GM23248 (cell line): ENCODE measurements at regions not wholly inside any gene's neighbourhood (a gene's known extent, or its start where the extent isn't known, plus 50 kb on each side); places are given as distances from the start of the nearest gene placed in this dataset.

Experiments
- DNase-seq: peaks from one replicate; pipeline ENCODE4 v3.0.0-alpha.2; 2015
- H2AFZ ChIP-seq: fragments of 200-600 bp; sonication (generic); 2 replicates; pipeline ENCODE4 v1.6.1; 2016; ENCODE audit warnings: antibody characterized with exemption
- H3F3A ChIP-seq: fragments of 200-600 bp; sonication (generic); 2 replicates; pipeline ENCODE4 v1.6.1; 2016; ENCODE audit warnings: mild to moderate bottlenecking, antibody characterized with exemption, mixed run types; ENCODE audit not compliant: insufficient read depth
- H3K27ac ChIP-seq: fragments of 200-600 bp; sonication (generic); 2 replicates; pipeline ENCODE4 v1.5.1; 2016; ENCODE audit warnings: mild to moderate bottlenecking
- H3K27me3 ChIP-seq: fragments of 200-600 bp; sonication (generic); replicated peaks from 2 replicates; pipeline ENCODE4 v1.6.1; 2016; ENCODE audit warnings: mild to moderate bottlenecking; ENCODE audit not compliant: insufficient read depth
- H3K36me3 ChIP-seq: fragments of 200-600 bp; sonication (generic); 2 replicates; pipeline ENCODE4 v1.6.1; 2016; ENCODE audit warnings: low read depth, mild to moderate bottlenecking
- H3K4me1 ChIP-seq: fragments of 200-600 bp; sonication (generic); 2 replicates; pipeline ENCODE4 v1.6.1; 2016; ENCODE audit warnings: mild to moderate bottlenecking; ENCODE audit not compliant: insufficient read depth
- H3K4me2 ChIP-seq: fragments of 200-600 bp; sonication (generic); one replicate; pipeline ENCODE4 v1.6.1; 2016; ENCODE audit warnings: mild to moderate bottlenecking; ENCODE audit not compliant: unreplicated experiment
- H3K4me3 ChIP-seq: fragments of 200-600 bp; sonication (generic); 2 replicates; pipeline ENCODE4 v1.5.1; 2016; ENCODE audit warnings: mild to moderate bottlenecking
- H3K79me2 ChIP-seq: fragments of 200-600 bp; sonication (generic); 2 replicates; pipeline ENCODE4 v1.6.1; 2016; ENCODE audit warnings: mild to moderate bottlenecking; ENCODE audit not compliant: insufficient read depth
- H3K9ac ChIP-seq: fragments of 200-600 bp; sonication (generic); 2 replicates; pipeline ENCODE4 v1.6.1; 2016; ENCODE audit warnings: mild to moderate bottlenecking
- H3K9me2 ChIP-seq: fragments of 200-600 bp; sonication (generic); 2 replicates; pipeline ENCODE4 v1.6.1; 2016; ENCODE audit warnings: mixed run types, mild to moderate bottlenecking, moderate library complexity; ENCODE audit not compliant: insufficient read depth
- H3K9me3 ChIP-seq: fragments of 200-600 bp; sonication (generic); one replicate; pipeline ENCODE4 v1.6.1; 2017; ENCODE audit warnings: low read depth
- H4K20me1 ChIP-seq: fragments of 200-600 bp; sonication (generic); 2 replicates; pipeline ENCODE4 v1.6.0; 2016; ENCODE audit not compliant: insufficient read depth
- EZH2 ChIP-seq: fragments of 200-600 bp; sonication (generic); IDR thresholded peaks from 2 replicates; pipeline ENCODE4 v1.6.1; 2018; ENCODE audit warnings: antibody characterized with exemption, mild to moderate bottlenecking; ENCODE audit not compliant: insufficient read depth, poor library complexity, severe bottlenecking
- EZH2phosphoT487 ChIP-seq: fragments of 200-600 bp; sonication (generic); IDR thresholded peaks from 2 replicates; pipeline ENCODE4 v1.6.1; 2018; ENCODE audit warnings: antibody characterized with exemption, moderate library complexity, mild to moderate bottlenecking, low read depth; ENCODE audit not compliant: insufficient read depth
- WGBS, 2 experiments: methylation state at CpG; one replicate each; pipeline ENCODE4 v1.1.6; 2015 to 2017; ENCODE audit warnings: low lambda C conversion rate in 2 of 2, low coverage in 1 of 2; ENCODE audit errors: missing lambda C conversion rate in 2 of 2; 5-methylcytosine and 5-hydroxymethylcytosine counted together
- in situ Hi-C: fragments of 300-500 bp; cut with MboI; formaldehyde crosslinking; loops from 2 replicates; pipeline ENCODE4 v1.15.0; 2020

DNA sequence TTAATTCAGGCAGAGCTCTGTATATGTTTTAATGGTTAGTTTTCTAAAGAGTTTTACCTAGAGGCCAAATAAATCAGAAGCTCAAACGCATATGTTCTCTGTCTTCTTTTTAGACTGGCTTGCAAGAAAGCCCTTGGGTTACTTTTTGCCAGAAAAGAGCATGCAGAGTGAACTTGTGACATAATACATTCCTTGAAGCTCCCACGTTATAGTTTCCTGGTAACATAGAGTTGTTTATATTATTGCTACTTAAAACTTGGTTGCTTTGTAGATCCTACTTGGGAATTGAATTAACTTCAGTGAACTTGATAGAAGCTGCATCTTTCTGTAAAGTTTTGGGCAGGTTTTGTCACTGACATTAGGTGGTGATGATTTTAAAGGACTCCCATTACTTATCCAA is 102.9 kb downstream of the C9orf152 start:
- Histone ChIP-seq H3K9ac (peak overlapping the region; percentile 50), H3K9me2 (no peaks in the 10 kb centered on the region), H4K20me1 (peaks cover 27% of the 10 kb centered on the region; the same call in 1 of the 2 replicates), H3K79me2 (peaks cover 100% of the 10 kb centered on the region), H3K36me3 (peaks cover 16% of the 10 kb centered on the region; the same call in 1 of the 2 replicates), H3F3A (peaks cover 48% of the 10 kb centered on the region), H2AFZ (no peak overlapping the region), H3K9me3 (no peaks in the 10 kb centered on the region), H3K27ac (peak overlapping the region; percentile 76), H3K4me1 (peaks cover 39% of the 10 kb centered on the region), H3K27me3 (no peaks in the 10 kb centered on the region), H3K4me3 (no peak overlapping the region), H3K4me2 (peak overlapping the region; percentile 49)
- DNase-seq, result peak; percentile 79
- in situ Hi-C loops, result no loop called here
- WGBS, 2 experiments, result 7 to 18% methylated on average over 2 of the region's 2 CpGs
- TF ChIP-seq EZH2, result no peak
- TF ChIP-seq EZH2phosphoT487, result no peak

- Histone ChIP-seq H3K4me3 (no peak overlapping the region), H3K4me1 (peaks cover 32% of the 10 kb centered on the region), H3K27me3 (no peaks in the 10 kb centered on the region), H3K9me3 (no peaks in the 10 kb centered on the region), H3F3A (peaks cover 39% of the 10 kb centered on the region), H3K36me3 (peaks cover 16% of the 10 kb centered on the region; the same call in 1 of the 2 replicates), H3K4me2 (no peak overlapping the region), H2AFZ (no peak overlapping the region), H3K9ac (no peak overlapping the region), H3K79me2 (peaks cover 100% of the 10 kb centered on the region), H3K9me2 (no peaks in the 10 kb centered on the region), H4K20me1 (peaks cover 27% of the 10 kb centered on the region; the same call in 1 of the 2 replicates), H3K27ac (peak overlapping the region; percentile 76; the same call in 1 of the 2 replicates)
- 91 to 96% methylated on average over 2 of the region's 2 CpGs for WGBS, 2 experiments
- DNase-seq, result no peak
- in situ Hi-C loops, result no loop called here
- TF ChIP-seq EZH2, result no peak
- no peak for TF ChIP-seq EZH2phosphoT487
These were observed 101.3 kb downstream of the C9orf152 start for GRCh38 chr9:110106661-110107060.

GRCh38 chr9:110109333-110110092 is 98.4 kb downstream of the C9orf152 start:
- no peak for DNase-seq
- peaks cover 100% of the 10 kb centered on the region for H3K79me2 ChIP-seq
- no peaks in the 10 kb centered on the region for H3K27me3 ChIP-seq
- no peak overlapping the region for H3K4me3 ChIP-seq
- 74 to 75% methylated on average over 7 of the region's 7 CpGs for WGBS, 2 experiments
- H3K9ac ChIP-seq, result no peak overlapping the region
- H3K27ac ChIP-seq, result no peak overlapping the region
- peaks cover 24% of the 10 kb centered on the region; the same call in 1 of the 2 replicates for H4K20me1 ChIP-seq
- in situ Hi-C loops, result no loop called here
- peaks cover 37% of the 10 kb centered on the region for H3K4me1 ChIP-seq
- H3F3A ChIP-seq, result peaks cover 38% of the 10 kb centered on the region
- no peak overlapping the region for H2AFZ ChIP-seq
- H3K36me3 ChIP-seq, result peaks cover 25% of the 10 kb centered on the region; the same call in 1 of the 2 replicates
- no peaks in the 10 kb centered on the region for H3K9me3 ChIP-seq
- no peak overlapping the region for H3K4me2 ChIP-seq
- no peaks in the 10 kb centered on the region for H3K9me2 ChIP-seq
- TF ChIP-seq EZH2phosphoT487 (no peak), EZH2 (no peak)

DNA sequence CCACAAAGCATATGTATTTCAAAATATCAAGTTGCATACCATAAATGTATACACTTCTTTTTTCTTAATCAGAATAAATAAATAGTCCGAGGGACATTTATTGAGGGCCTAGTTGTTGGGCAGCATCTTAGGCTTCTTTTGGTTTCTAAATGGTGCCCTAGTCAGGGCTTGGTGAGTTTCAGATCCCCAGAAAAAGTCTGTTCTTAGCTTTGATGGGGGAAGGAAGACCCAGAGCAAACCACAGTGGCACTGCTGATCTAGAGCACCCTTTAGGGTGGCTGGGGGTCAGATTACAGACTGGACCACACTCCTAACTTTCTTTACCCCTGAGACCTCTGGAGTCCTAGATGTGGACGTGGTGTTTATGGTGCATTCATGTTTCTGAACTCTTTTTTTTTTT is 97.8 kb downstream of the C9orf152 start:
- peaks cover 18% of the 10 kb centered on the region; the same call in 1 of the 2 replicates for H4K20me1 ChIP-seq
- no peak overlapping the region for H3K4me3 ChIP-seq
- DNase-seq, result no peak
- peaks cover 38% of the 10 kb centered on the region for H3F3A ChIP-seq
- H3K27ac ChIP-seq, result no peak overlapping the region
- H3K9me3 ChIP-seq, result no peaks in the 10 kb centered on the region
- peaks cover 100% of the 10 kb centered on the region for H3K79me2 ChIP-seq
- no peaks in the 10 kb centered on the region for H3K9me2 ChIP-seq
- TF ChIP-seq EZH2, result no peak
- H3K9ac ChIP-seq, result no peak overlapping the region
- no peak overlapping the region for H3K4me2 ChIP-seq
- WGBS, 2 experiments, result 96 to 100% methylated on average over 2 of the region's 2 CpGs
- H3K27me3 ChIP-seq, result no peaks in the 10 kb centered on the region
- H3K36me3 ChIP-seq, result peaks cover 29% of the 10 kb centered on the region; the same call in 1 of the 2 replicates
- H2AFZ ChIP-seq, result no peak overlapping the region
- peaks cover 36% of the 10 kb centered on the region for H3K4me1 ChIP-seq
- in situ Hi-C loops, result no loop called here

- no peak overlapping the region for H3K9ac ChIP-seq
- peaks cover 19% of the 10 kb centered on the region; the same call in 1 of the 2 replicates for H3K36me3 ChIP-seq
- no peak overlapping the region for H3K4me2 ChIP-seq
- H3K9me2 ChIP-seq, result no peaks in the 10 kb centered on the region
- DNase-seq, result no peak
- H3K79me2 ChIP-seq, result peaks cover 99% of the 10 kb centered on the region
- peaks cover 38% of the 10 kb centered on the region for H3F3A ChIP-seq
- H3K9me3 ChIP-seq, result no peaks in the 10 kb centered on the region
- 79 to 82% methylated on average over 3 of the region's 3 CpGs for WGBS, 2 experiments
- H3K27me3 ChIP-seq, result no peaks in the 10 kb centered on the region
- no peak for TF ChIP-seq EZH2
- TF ChIP-seq EZH2phosphoT487, result no peak
- in situ Hi-C loops, result no loop called here
- H3K4me1 ChIP-seq, result peaks cover 36% of the 10 kb centered on the region
- peaks cover 13% of the 10 kb centered on the region; the same call in 1 of the 2 replicates for H4K20me1 ChIP-seq
- no peak overlapping the region for H2AFZ ChIP-seq
- no peak overlapping the region for H3K4me3 ChIP-seq
- no peak overlapping the region for H3K27ac ChIP-seq
These were observed 96.1 kb downstream of the C9orf152 start for GRCh38 chr9:110111868-110112267.
